ENCODE measurements at regions not wholly inside any gene's neighbourhood (a gene's known extent, or its start where the extent isn't known, plus 50 kb on each side); places are given as distances from the start of the nearest gene placed in this dataset.

GRCh38 chr18:8489761-8490160 lies 119.5 kb upstream of the RAB12 start:
- TF ChIP-seq CTCF (IDR thresholded peaks at IDR 0.05) = no peak
- no peak for TF ChIP-seq EZH2phosphoT487 (IDR thresholded peaks at IDR 0.05)

All from neural progenitor cell (in vitro differentiated cells).